Mammary epithelial cell (primary cell): ENCODE measurements at regions not wholly inside any gene's neighbourhood (a gene's known extent, or its start where the extent isn't known, plus 50 kb on each side); places are given as distances from the start of the nearest gene placed in this dataset.

Experiments
- EZH2 ChIP-seq: IDR thresholded peaks from 2 replicates; pipeline ENCODE4 v1.6.1; 2012; ENCODE audit warnings: low read length, inconsistent platforms, borderline replicate concordance
- TF ChIP-seq, protein P1 (sequence below), 2 donors: IDR thresholded peaks in 1 of 2; conservative IDR thresholded peaks in 1 of 2; 2 replicates each; pipeline ENCODE4 v1.5.1; 2011 to 2012; ENCODE audit warnings: inconsistent platforms in 2 of 2, low read length in 2 of 2, mild to moderate bottlenecking in 2 of 2, control low read depth in 1 of 2, low read depth in 1 of 2; ENCODE audit not compliant: insufficient read depth in 1 of 2; ENCODE audit errors: extremely low read depth in 1 of 2

DNA sequence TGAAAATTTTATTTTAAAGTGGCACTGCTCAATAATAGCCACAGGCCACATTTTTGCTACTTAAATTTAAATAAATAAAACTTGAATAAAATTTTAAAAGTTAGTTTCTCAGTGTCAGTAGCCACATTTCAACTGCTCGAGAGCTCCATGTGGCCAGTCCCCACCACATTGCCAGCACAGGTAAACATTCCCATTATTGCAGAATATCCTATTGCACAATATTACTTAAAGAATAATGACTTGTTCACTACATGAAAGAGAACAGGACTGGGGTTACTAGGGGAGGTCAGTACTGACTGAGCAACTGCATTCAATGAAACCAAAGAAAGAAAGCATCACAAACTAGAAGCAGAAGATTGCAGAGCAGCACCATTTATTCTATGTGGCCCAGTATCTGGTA, 2201.6 kb upstream of the TENM3 start:
- TF ChIP-seq, protein P1, sequence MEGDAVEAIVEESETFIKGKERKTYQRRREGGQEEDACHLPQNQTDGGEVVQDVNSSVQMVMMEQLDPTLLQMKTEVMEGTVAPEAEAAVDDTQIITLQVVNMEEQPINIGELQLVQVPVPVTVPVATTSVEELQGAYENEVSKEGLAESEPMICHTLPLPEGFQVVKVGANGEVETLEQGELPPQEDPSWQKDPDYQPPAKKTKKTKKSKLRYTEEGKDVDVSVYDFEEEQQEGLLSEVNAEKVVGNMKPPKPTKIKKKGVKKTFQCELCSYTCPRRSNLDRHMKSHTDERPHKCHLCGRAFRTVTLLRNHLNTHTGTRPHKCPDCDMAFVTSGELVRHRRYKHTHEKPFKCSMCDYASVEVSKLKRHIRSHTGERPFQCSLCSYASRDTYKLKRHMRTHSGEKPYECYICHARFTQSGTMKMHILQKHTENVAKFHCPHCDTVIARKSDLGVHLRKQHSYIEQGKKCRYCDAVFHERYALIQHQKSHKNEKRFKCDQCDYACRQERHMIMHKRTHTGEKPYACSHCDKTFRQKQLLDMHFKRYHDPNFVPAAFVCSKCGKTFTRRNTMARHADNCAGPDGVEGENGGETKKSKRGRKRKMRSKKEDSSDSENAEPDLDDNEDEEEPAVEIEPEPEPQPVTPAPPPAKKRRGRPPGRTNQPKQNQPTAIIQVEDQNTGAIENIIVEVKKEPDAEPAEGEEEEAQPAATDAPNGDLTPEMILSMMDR (conservative IDR thresholded peaks at IDR 0.05 in 1 of 2, IDR thresholded peaks at IDR 0.05 in 1 of 2; ENCODE audit: extremely low read depth in 1 of 2, insufficient read depth in 1 of 2, low read depth in 1 of 2, low read length in 2 of 2): no peak
- TF ChIP-seq EZH2: no peak
